ENCODE measurements at regions not wholly inside any gene's neighbourhood (a gene's known extent, or its start where the extent isn't known, plus 50 kb on each side); places are given as distances from the start of the nearest gene placed in this dataset.

- POLR2A ChIA-PET = no interaction called here
- no peak overlapping the region for H3K9ac ChIP-seq
- no peaks in the 10 kb centered on the region for H3K9me2 ChIP-seq
- no peaks in the 10 kb centered on the region for H3K27me3 ChIP-seq (ENCODE audit: insufficient read depth)
- peaks cover 3% of the 10 kb centered on the region; the same call in 1 of the 2 replicates for H3K9me3 ChIP-seq
- H3K4me1 ChIP-seq (ENCODE audit: control insufficient read depth in 1 of 2, insufficient read depth in 2 of 2, low read depth in 1 of 2, low read length in 1 of 2) = no peaks in the 10 kb centered on the region
- WGBS (ENCODE audit: low lambda C conversion rate) = 29% methylated on average over 4 of the region's 4 CpGs
- H3K4me3 ChIP-seq (ENCODE audit: low read depth in 2 of 2, low read length in 1 of 2) = no peak overlapping the region
- H2AFZ ChIP-seq (ENCODE audit: low read depth) = no peak overlapping the region
- peaks cover 3% of the 10 kb centered on the region for H3F3A ChIP-seq (replicated peaks; ENCODE audit: insufficient read depth)
- no peaks in the 10 kb centered on the region for H3K79me2 ChIP-seq (ENCODE audit: insufficient read depth)
- no peaks in the 10 kb centered on the region for H4K20me1 ChIP-seq (ENCODE audit: insufficient read depth)
- H3K27ac ChIP-seq (ENCODE audit: low read depth in 2 of 2, low read length in 1 of 2) = no peak overlapping the region
- no peak for DNase-seq
- H3K4me2 ChIP-seq = no peak overlapping the region
- TF ChIP-seq SMC3 (IDR thresholded peaks at IDR 0.05; ENCODE audit: low read depth, low read length) (no peak), EP300 (IDR thresholded peaks at IDR 0.05; ENCODE audit: borderline replicate concordance in 1 of 2, low read depth in 1 of 2, low read length in 1 of 2) (no peak), RCOR1 (IDR thresholded peaks at IDR 0.05; ENCODE audit: low read length) (no peak), EZH2phosphoT487 (IDR thresholded peaks at IDR 0.05; ENCODE audit: borderline replicate concordance, low read depth) (no peak), GATA2 (CRISPR knock-in tag; IDR thresholded peaks at IDR 0.05) (no peak), CHD2 (IDR thresholded peaks at IDR 0.05; ENCODE audit: low read length, partially characterized antibody) (no peak), USF2 (IDR thresholded peaks at IDR 0.05; ENCODE audit: borderline replicate concordance, low read depth, low read length) (no peak), FOXJ3 (CRISPR knock-in tag; IDR thresholded peaks at IDR 0.05) (no peak), USF1 (IDR thresholded peaks at IDR 0.05; ENCODE audit: borderline replicate concordance, low read depth) (no peak), ZBTB33 (IDR thresholded peaks at IDR 0.05; ENCODE audit: borderline replicate concordance, low read depth) (no peak), FOSL2 (IDR thresholded peaks at IDR 0.05; ENCODE audit: borderline replicate concordance, low read depth) (no peak)
- CTCF ChIA-PET = interaction anchor here (0.8 kb wide), 1 partner anchor 9 kb away, joined by 3 read pairs; no protein-coding TSS in a partner anchor
- H3K36me3 ChIP-seq (replicated peaks in 1 of 2; ENCODE audit: control insufficient read depth in 1 of 2, insufficient read depth in 2 of 2, low read length in 1 of 2) = no peaks in the 10 kb centered on the region
These were observed 175.5 kb upstream of the CD96 start for GRCh38 chr3:111366515-111366914.

- Histone ChIP-seq H3K4me2 (no peak overlapping the region), H3K27me3 (ENCODE audit: insufficient read depth) (no peaks in the 10 kb centered on the region), H3F3A (replicated peaks; ENCODE audit: insufficient read depth) (peaks cover 3% of the 10 kb centered on the region), H3K9ac (no peak overlapping the region), H3K27ac (ENCODE audit: low read depth in 2 of 2, low read length in 1 of 2) (no peak overlapping the region), H3K4me3 (ENCODE audit: low read depth in 2 of 2, low read length in 1 of 2) (no peak overlapping the region), H3K9me3 (peaks cover 4% of the 10 kb centered on the region; the same call in 1 of the 2 replicates), H2AFZ (ENCODE audit: low read depth) (no peak overlapping the region), H3K9me2 (no peaks in the 10 kb centered on the region), H4K20me1 (ENCODE audit: insufficient read depth) (no peaks in the 10 kb centered on the region), H3K79me2 (ENCODE audit: insufficient read depth) (no peaks in the 10 kb centered on the region), H3K36me3 (replicated peaks in 1 of 2; ENCODE audit: control insufficient read depth in 1 of 2, insufficient read depth in 2 of 2, low read length in 1 of 2) (no peaks in the 10 kb centered on the region), H3K4me1 (ENCODE audit: control insufficient read depth in 1 of 2, insufficient read depth in 2 of 2, low read depth in 1 of 2, low read length in 1 of 2) (no peaks in the 10 kb centered on the region)
- TF ChIP-seq TCF12 (IDR thresholded peaks at IDR 0.05) = no peak
- TF ChIP-seq TEAD4 (IDR thresholded peaks at IDR 0.05; ENCODE audit: borderline replicate concordance, insufficient read depth) = no peak
- TF ChIP-seq JUND (IDR thresholded peaks at IDR 0.05) = no peak
- TF ChIP-seq ZBTB33 (IDR thresholded peaks at IDR 0.05; ENCODE audit: borderline replicate concordance, low read depth) = no peak
- TF ChIP-seq CHD2 (IDR thresholded peaks at IDR 0.05; ENCODE audit: low read length, partially characterized antibody) = no peak
- TF ChIP-seq EP300 (IDR thresholded peaks at IDR 0.05; ENCODE audit: borderline replicate concordance in 1 of 2, low read depth in 1 of 2, low read length in 1 of 2) = no peak
- no peak for TF ChIP-seq NFIC (IDR thresholded peaks at IDR 0.05; ENCODE audit: borderline replicate concordance)
- TF ChIP-seq, protein P1, sequence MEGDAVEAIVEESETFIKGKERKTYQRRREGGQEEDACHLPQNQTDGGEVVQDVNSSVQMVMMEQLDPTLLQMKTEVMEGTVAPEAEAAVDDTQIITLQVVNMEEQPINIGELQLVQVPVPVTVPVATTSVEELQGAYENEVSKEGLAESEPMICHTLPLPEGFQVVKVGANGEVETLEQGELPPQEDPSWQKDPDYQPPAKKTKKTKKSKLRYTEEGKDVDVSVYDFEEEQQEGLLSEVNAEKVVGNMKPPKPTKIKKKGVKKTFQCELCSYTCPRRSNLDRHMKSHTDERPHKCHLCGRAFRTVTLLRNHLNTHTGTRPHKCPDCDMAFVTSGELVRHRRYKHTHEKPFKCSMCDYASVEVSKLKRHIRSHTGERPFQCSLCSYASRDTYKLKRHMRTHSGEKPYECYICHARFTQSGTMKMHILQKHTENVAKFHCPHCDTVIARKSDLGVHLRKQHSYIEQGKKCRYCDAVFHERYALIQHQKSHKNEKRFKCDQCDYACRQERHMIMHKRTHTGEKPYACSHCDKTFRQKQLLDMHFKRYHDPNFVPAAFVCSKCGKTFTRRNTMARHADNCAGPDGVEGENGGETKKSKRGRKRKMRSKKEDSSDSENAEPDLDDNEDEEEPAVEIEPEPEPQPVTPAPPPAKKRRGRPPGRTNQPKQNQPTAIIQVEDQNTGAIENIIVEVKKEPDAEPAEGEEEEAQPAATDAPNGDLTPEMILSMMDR (IDR thresholded peaks at IDR 0.05) = no peak
- no peak for TF ChIP-seq RAD21 (IDR thresholded peaks at IDR 0.05; ENCODE audit: low read length)
- no peak for TF ChIP-seq NRF1 (IDR thresholded peaks at IDR 0.05; ENCODE audit: low read depth, low read length)
- no peak for TF ChIP-seq GATA2 (CRISPR knock-in tag; IDR thresholded peaks at IDR 0.05)
- no peak for TF ChIP-seq FOXM1 (IDR thresholded peaks at IDR 0.05; ENCODE audit: low read depth)
- no peak for TF ChIP-seq YY1 (IDR thresholded peaks at IDR 0.05; ENCODE audit: low read depth)
- no peak for TF ChIP-seq MAX (IDR thresholded peaks at IDR 0.05; ENCODE audit: low read depth)
- no peak for TF ChIP-seq ELF1 (IDR thresholded peaks at IDR 0.05)
- DNase-seq = no peak
- POLR2A ChIA-PET = no interaction called here
- WGBS (ENCODE audit: low lambda C conversion rate) = 82% methylated on average over 1 of the region's 1 CpG
- CTCF ChIA-PET = no interaction called here
These were observed 173.9 kb upstream of the CD96 start for GRCh38 chr3:111368056-111368455.
